ENCODE measurements at regions not wholly inside any gene's neighbourhood (a gene's known extent, or its start where the extent isn't known, plus 50 kb on each side); places are given as distances from the start of the nearest gene placed in this dataset.
A peak's percentile ranks its signal among the peaks of the same experiment; 100 is the strongest.
"Not testable (repeated sequence)": the region's sequence is repeated elsewhere in the genome, so short reads cannot be mapped to it uniquely, and the experiment has no call there.

GRCh38 chrX:25878806-25879205, 259.3 kb upstream of the MAGEB18 start:
- Mint-ChIP-seq H3K36me3 (ENCODE audit: low read depth) (no peaks in the 10 kb centered on the region), H3K27me3 (ENCODE audit: low read depth) (no peaks in the 10 kb centered on the region), H3K27ac (no peak overlapping the region), H3K4me3 (no peak overlapping the region), H3K4me1 (ENCODE audit: low read depth) (no peaks in the 10 kb centered on the region), H3K9me3 (peaks cover 3% of the 10 kb centered on the region)
- intact Hi-C loops (cut with micrococcal nuclease), result no loop called here
- CTCF ChIA-PET, result no interaction called here
- DNase-seq, result no peak

GRCh38 chrX:25882503-25882902, 255.6 kb upstream of the MAGEB18 start:
- H3K9me3 Mint-ChIP-seq; H3K27me3 Mint-ChIP-seq (ENCODE audit: low read depth); DNase-seq; H3K4me1 Mint-ChIP-seq (ENCODE audit: low read depth); H3K36me3 Mint-ChIP-seq (ENCODE audit: low read depth); H3K27ac Mint-ChIP-seq; CTCF ChIA-PET; H3K4me3 Mint-ChIP-seq; intact Hi-C loops (cut with micrococcal nuclease): not testable (repeated sequence)

GRCh38 chrX:25897758-25898157, 240.4 kb upstream of the MAGEB18 start:
- no peak overlapping the region for H3K4me3 Mint-ChIP-seq
- no peak overlapping the region for H3K27ac Mint-ChIP-seq
- intact Hi-C loops (cut with micrococcal nuclease), result no loop called here
- no peak for DNase-seq
- no peaks in the 10 kb centered on the region for H3K4me1 Mint-ChIP-seq (ENCODE audit: low read depth)
- H3K36me3 Mint-ChIP-seq (ENCODE audit: low read depth), result no peaks in the 10 kb centered on the region
- peaks cover 3% of the 10 kb centered on the region for H3K9me3 Mint-ChIP-seq
- CTCF ChIA-PET, result no interaction called here
- H3K27me3 Mint-ChIP-seq (ENCODE audit: low read depth), result no peaks in the 10 kb centered on the region

GRCh38 chrX:25905728-25906127, 232.4 kb upstream of the MAGEB18 start:
- CTCF ChIA-PET; H3K4me3 Mint-ChIP-seq; DNase-seq; H3K9me3 Mint-ChIP-seq; H3K27ac Mint-ChIP-seq; H3K4me1 Mint-ChIP-seq (ENCODE audit: low read depth); H3K36me3 Mint-ChIP-seq (ENCODE audit: low read depth); H3K27me3 Mint-ChIP-seq (ENCODE audit: low read depth); intact Hi-C loops (cut with micrococcal nuclease): not testable (repeated sequence)

- Mint-ChIP-seq H3K9me3 (no peaks in the 10 kb centered on the region), H3K27ac (no peak overlapping the region), H3K27me3 (ENCODE audit: low read depth) (no peaks in the 10 kb centered on the region), H3K36me3 (ENCODE audit: low read depth) (no peaks in the 10 kb centered on the region), H3K4me3 (no peak overlapping the region), H3K4me1 (ENCODE audit: low read depth) (no peaks in the 10 kb centered on the region)
- no peak for DNase-seq
- CTCF ChIA-PET, result no interaction called here
- intact Hi-C loops (cut with micrococcal nuclease), result no loop called here
These were observed 212.2 kb upstream of the MAGEB18 start for GRCh38 chrX:25925946-25926345.

- H3K27me3 Mint-ChIP-seq (ENCODE audit: low read depth), result no peaks in the 10 kb centered on the region
- no peaks in the 10 kb centered on the region for H3K36me3 Mint-ChIP-seq (ENCODE audit: low read depth)
- no peak overlapping the region for H3K27ac Mint-ChIP-seq
- no peak overlapping the region for H3K4me3 Mint-ChIP-seq
- no peaks in the 10 kb centered on the region for H3K4me1 Mint-ChIP-seq (ENCODE audit: low read depth)
- no peak for DNase-seq
- CTCF ChIA-PET, result no interaction called here
- intact Hi-C loops (cut with micrococcal nuclease), result no loop called here
- no peaks in the 10 kb centered on the region for H3K9me3 Mint-ChIP-seq
These were observed 209.8 kb upstream of the MAGEB18 start for GRCh38 chrX:25928316-25928715.

- Mint-ChIP-seq H3K36me3 (ENCODE audit: low read depth) (no peaks in the 10 kb centered on the region), H3K27me3 (ENCODE audit: low read depth) (no peaks in the 10 kb centered on the region), H3K4me1 (ENCODE audit: low read depth) (no peaks in the 10 kb centered on the region), H3K9me3 (peaks cover 7% of the 10 kb centered on the region), H3K27ac (no peak overlapping the region), H3K4me3 (no peak overlapping the region)
- CTCF ChIA-PET, result no interaction called here
- no peak for DNase-seq
- intact Hi-C loops (cut with micrococcal nuclease), result no loop called here
These were observed 197.1 kb upstream of the MAGEB18 start for GRCh38 chrX:25941087-25941486.

GRCh38 chrX:25941559-25942250, 196.4 kb upstream of the MAGEB18 start:
- peaks cover 7% of the 10 kb centered on the region for H3K9me3 Mint-ChIP-seq
- intact Hi-C loops (cut with micrococcal nuclease), result no loop called here
- no peaks in the 10 kb centered on the region for H3K4me1 Mint-ChIP-seq (ENCODE audit: low read depth)
- no peaks in the 10 kb centered on the region for H3K36me3 Mint-ChIP-seq (ENCODE audit: low read depth)
- no peaks in the 10 kb centered on the region for H3K27me3 Mint-ChIP-seq (ENCODE audit: low read depth)
- no peak for DNase-seq
- H3K4me3 Mint-ChIP-seq, result no peak overlapping the region
- H3K27ac Mint-ChIP-seq, result no peak overlapping the region
- CTCF ChIA-PET, result no interaction called here

GRCh38 chrX:25968920-25969319, 169.2 kb upstream of the MAGEB18 start:
- Mint-ChIP-seq H3K4me1 (ENCODE audit: low read depth) (no peaks in the 10 kb centered on the region), H3K9me3 (no peaks in the 10 kb centered on the region), H3K27ac (no peak overlapping the region), H3K4me3 (no peak overlapping the region), H3K36me3 (ENCODE audit: low read depth) (no peaks in the 10 kb centered on the region), H3K27me3 (ENCODE audit: low read depth) (no peaks in the 10 kb centered on the region)
- DNase-seq, result peak; percentile 6
- CTCF ChIA-PET, result no interaction called here
- intact Hi-C loops (cut with micrococcal nuclease), result no loop called here

GRCh38 chrX:25976683-25977310, 161.3 kb upstream of the MAGEB18 start:
- H3K36me3 Mint-ChIP-seq (ENCODE audit: low read depth), result no peaks in the 10 kb centered on the region

GRCh38 chrX:25998687-25999086, 139.5 kb upstream of the MAGEB18 start:
- Mint-ChIP-seq H3K4me1 (ENCODE audit: low read depth) (no peaks in the 10 kb centered on the region), H3K4me3 (no peak overlapping the region), H3K9me3 (no peaks in the 10 kb centered on the region), H3K27me3 (ENCODE audit: low read depth) (no peaks in the 10 kb centered on the region), H3K36me3 (ENCODE audit: low read depth) (no peaks in the 10 kb centered on the region), H3K27ac (no peak overlapping the region)
- no peak for DNase-seq
- intact Hi-C loops (cut with micrococcal nuclease), result no loop called here
- CTCF ChIA-PET, result no interaction called here

More at GRCh38 chrX:25976683-25977310, 161.3 kb upstream of the MAGEB18 start:
- Mint-ChIP-seq H3K9me3 (peaks cover 1% of the 10 kb centered on the region), H3K4me3 (no peak overlapping the region), H3K27me3 (ENCODE audit: low read depth) (no peaks in the 10 kb centered on the region), H3K27ac (no peak overlapping the region), H3K4me1 (ENCODE audit: low read depth) (no peaks in the 10 kb centered on the region)
- no peak for DNase-seq
- intact Hi-C loops (cut with micrococcal nuclease), result no loop called here
- CTCF ChIA-PET, result no interaction called here

GRCh38 chrX:26007462-26007861, 130.7 kb upstream of the MAGEB18 start:
- peaks cover 7% of the 10 kb centered on the region for H3K9me3 Mint-ChIP-seq
- H3K4me3 Mint-ChIP-seq, result no peak overlapping the region
- CTCF ChIA-PET, result no interaction called here
- H3K4me1 Mint-ChIP-seq (ENCODE audit: low read depth), result no peaks in the 10 kb centered on the region
- intact Hi-C loops (cut with micrococcal nuclease), result no loop called here
- H3K27ac Mint-ChIP-seq, result no peak overlapping the region
- no peak for DNase-seq
- H3K27me3 Mint-ChIP-seq (ENCODE audit: low read depth), result no peaks in the 10 kb centered on the region
- H3K36me3 Mint-ChIP-seq (ENCODE audit: low read depth), result no peaks in the 10 kb centered on the region

GRCh38 chrX:26008042-26008441, 130.1 kb upstream of the MAGEB18 start:
- Mint-ChIP-seq H3K9me3 (peaks cover 7% of the 10 kb centered on the region), H3K4me3 (no peak overlapping the region), H3K27ac (no peak overlapping the region), H3K27me3 (ENCODE audit: low read depth) (no peaks in the 10 kb centered on the region), H3K36me3 (ENCODE audit: low read depth) (no peaks in the 10 kb centered on the region), H3K4me1 (ENCODE audit: low read depth) (no peaks in the 10 kb centered on the region)
- intact Hi-C loops (cut with micrococcal nuclease), result no loop called here
- no peak for DNase-seq
- CTCF ChIA-PET, result no interaction called here

Measured in activated naive CD4-positive, alpha-beta T cell treated with anti-CD3 and anti-CD28 coated beads for 36 hours (primary cell).